Cardiac fibroblast (primary cell): ENCODE measurements at regions not wholly inside any gene's neighbourhood (a gene's known extent, or its start where the extent isn't known, plus 50 kb on each side); places are given as distances from the start of the nearest gene placed in this dataset.

Experiments
- DNase-seq, 2 donors: peaks; one replicate each; pipeline versions ENCODE4 v3.0.0 to v3.0.0-alpha.2; 2010; ENCODE audit warnings: low read depth in 2 of 2
- H3K4me3 ChIP-seq, 2 donors: replicated peaks in 1 of 2; 1 replicate in 1 of 2; 2 replicates in 1 of 2; pipeline ENCODE4 v1.5.1; 2011; ENCODE audit warnings: low read depth in 2 of 2, low read length in 2 of 2, mild to moderate bottlenecking in 2 of 2, moderate library complexity in 1 of 2
- TF ChIP-seq, protein P1 (sequence below): IDR thresholded peaks from one replicate; pipeline ENCODE4 v1.5.1; 2011; ENCODE audit warnings: low read depth, mild to moderate bottlenecking, low read length, inconsistent platforms

DNA sequence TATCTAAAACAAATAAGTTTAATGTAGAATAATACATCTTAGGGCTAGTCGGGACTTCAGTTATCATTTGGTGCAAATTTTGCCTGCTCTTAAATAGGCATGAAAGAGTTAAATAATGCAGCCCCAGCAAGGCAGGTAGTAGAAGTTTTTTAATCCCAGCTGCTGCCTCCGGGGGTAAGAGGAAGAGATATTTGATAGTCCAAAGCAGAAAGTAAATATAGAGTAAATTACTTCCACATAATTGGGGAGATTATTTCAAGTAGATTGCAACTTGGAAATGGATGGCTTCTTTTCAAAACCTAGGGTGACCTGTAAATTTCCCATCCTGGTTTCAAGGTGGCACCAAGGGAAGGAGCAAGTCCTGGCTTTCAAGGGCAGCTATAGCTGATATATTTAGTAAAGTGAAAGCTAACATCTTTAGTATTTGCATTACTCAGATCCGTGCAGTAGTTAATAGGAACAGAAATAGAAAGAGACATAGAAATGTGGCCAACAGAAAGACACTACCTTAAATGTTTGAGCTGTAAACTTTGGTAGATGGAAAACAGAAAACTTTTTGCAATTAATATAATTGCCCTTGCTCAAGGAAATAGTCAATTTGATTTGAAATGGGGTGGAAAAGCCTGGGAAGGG, 109.1 kb downstream of the LMO4 start:
- H3K4me3 ChIP-seq: no peak overlapping the region
- TF ChIP-seq, protein P1, sequence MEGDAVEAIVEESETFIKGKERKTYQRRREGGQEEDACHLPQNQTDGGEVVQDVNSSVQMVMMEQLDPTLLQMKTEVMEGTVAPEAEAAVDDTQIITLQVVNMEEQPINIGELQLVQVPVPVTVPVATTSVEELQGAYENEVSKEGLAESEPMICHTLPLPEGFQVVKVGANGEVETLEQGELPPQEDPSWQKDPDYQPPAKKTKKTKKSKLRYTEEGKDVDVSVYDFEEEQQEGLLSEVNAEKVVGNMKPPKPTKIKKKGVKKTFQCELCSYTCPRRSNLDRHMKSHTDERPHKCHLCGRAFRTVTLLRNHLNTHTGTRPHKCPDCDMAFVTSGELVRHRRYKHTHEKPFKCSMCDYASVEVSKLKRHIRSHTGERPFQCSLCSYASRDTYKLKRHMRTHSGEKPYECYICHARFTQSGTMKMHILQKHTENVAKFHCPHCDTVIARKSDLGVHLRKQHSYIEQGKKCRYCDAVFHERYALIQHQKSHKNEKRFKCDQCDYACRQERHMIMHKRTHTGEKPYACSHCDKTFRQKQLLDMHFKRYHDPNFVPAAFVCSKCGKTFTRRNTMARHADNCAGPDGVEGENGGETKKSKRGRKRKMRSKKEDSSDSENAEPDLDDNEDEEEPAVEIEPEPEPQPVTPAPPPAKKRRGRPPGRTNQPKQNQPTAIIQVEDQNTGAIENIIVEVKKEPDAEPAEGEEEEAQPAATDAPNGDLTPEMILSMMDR: no peak

GRCh38 chr1:87439821-87440220, 111.1 kb downstream of the LMO4 start:
- TF ChIP-seq, protein P1: no peak
- H3K4me3 ChIP-seq: no peak overlapping the region
- no peak for DNase-seq

More for the DNA sequence above, 109.1 kb downstream of the LMO4 start:
- DNase-seq: no peak

DNA sequence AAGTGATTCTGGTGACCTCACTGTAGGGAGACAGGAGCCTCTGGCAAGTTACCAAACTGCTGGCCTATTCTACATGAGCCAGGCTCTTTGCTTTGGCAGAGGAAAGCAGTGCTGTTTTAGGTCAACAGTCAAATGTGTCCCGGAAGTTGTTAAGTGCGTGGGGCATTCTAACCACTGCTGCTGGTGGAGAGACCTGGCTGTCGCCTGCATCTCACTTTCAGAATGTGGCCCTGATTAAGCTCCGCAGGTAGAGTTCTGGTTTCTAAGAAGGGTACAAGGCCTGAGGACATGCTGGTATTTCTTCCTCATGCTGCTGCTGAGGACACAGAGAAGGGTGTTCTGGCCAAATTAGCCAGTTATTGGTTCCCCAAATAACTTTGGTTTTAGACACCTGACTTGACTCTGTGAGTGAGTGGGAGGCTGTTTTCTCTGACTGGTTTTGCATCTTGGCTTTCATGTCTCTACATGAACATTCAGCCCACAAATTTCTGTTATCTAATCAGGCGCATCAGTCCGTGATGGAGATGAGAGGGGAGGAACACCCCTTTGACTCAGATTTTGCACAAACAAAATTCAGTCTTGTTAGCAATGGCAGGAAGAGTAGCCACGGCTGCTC, 120.8 kb downstream of the LMO4 start:
- peak; percentile 30 to 53 for DNase-seq
- H3K4me3 ChIP-seq: no peak overlapping the region
- TF ChIP-seq, protein P1: no peak

DNA sequence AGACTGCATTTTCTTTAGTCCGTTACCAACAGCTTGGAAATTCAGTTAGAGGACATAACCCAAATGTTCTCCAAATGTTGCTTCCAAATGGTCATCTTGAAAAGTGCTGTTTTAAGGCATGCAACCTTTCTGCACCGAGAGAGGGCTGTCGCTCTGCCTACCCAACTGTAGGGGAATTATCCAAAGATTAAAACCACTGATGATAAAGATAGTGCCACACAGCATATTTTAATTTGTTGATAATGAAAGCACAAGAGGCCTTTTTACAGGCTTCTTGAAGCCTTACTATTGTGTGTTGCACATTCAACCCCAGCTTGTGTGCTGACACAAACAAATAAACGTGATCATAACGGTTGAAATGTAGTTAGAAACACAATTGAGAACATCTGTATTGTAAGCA, 121.5 kb downstream of the LMO4 start:
- no peak overlapping the region for H3K4me3 ChIP-seq
- no peak for DNase-seq
- TF ChIP-seq, protein P1: no peak

DNA sequence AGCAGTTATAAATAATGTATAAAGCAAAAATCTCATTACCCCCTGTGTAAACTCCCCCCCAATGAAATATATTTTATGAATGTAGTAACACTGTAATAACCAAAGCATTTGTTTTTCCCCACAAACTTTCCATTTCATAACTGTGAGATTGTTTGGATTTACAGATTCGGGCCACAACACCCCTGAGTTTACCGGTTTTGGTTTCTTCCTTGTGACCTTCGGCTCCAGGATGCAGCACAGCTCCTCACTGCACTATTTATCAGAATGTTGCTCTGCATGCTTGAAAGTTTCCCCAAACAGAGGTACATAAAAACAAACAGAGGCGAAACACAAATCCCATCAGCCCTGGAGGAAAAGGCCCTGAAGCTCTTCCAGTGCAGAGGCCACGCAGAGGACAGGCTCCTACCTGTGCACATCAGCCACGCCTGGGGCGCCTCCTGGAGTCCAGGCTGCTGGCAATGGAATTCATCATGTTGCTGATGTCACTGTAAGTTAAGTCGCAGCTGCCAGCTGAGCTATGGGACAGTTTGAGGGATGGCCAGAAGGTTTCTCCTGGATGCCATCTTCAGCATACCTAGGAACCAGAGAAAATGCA, 122.0 kb downstream of the LMO4 start:
- TF ChIP-seq, protein P1: no peak
- DNase-seq: no peak
- no peak overlapping the region for H3K4me3 ChIP-seq

GRCh38 chr1:87451229-87451920, 122.7 kb downstream of the LMO4 start:
- peak; percentile 41 to 80 for DNase-seq
- TF ChIP-seq, protein P1: no peak
- H3K4me3 ChIP-seq: no peak overlapping the region
